Erythroblast (primary cell): ENCODE measurements at regions not wholly inside any gene's neighbourhood (a gene's known extent, or its start where the extent isn't known, plus 50 kb on each side); places are given as distances from the start of the nearest gene placed in this dataset.

Experiments used
- GATA1 ChIP-seq: IDR thresholded peaks from 2 replicates; pipeline ENCODE4 v1.6.1; 2011; ENCODE audit warnings: low read depth, mild to moderate bottlenecking, control low read depth, low read length, moderate library complexity
- POLR2A ChIP-seq: IDR thresholded peaks from 2 replicates; pipeline ENCODE4 v1.6.1; 2011; ENCODE audit warnings: mild to moderate bottlenecking, low read length

GRCh38 chr3:168360993-168361392 is 265.3 kb upstream of the GOLIM4 start:
- TF ChIP-seq POLR2A: no peak
- TF ChIP-seq GATA1: no peak
